Sigmoid colon (tissue), 6 donors: ENCODE measurements at regions not wholly inside any gene's neighbourhood (a gene's known extent, or its start where the extent isn't known, plus 50 kb on each side); places are given as distances from the start of the nearest gene placed in this dataset.

Source experiments
- DNase-seq: peaks from one replicate; pipeline ENCODE4 v3.0.0-alpha.2; 2019
- H3K27ac ChIP-seq, 4 donors: fragments of 200-600 bp; sonication (generic); one replicate each; pipeline ENCODE4 v1.5.1; 2016 to 2019; ENCODE audit warnings: mild to moderate bottlenecking in 1 of 4
- H3K27me3 ChIP-seq, 3 donors: fragments of 200-600 bp; sonication (generic); one replicate each; pipeline ENCODE4 v1.5.1; 2019; ENCODE audit warnings: mild to moderate bottlenecking in 1 of 3
- H3K36me3 ChIP-seq, 4 donors: fragments of 200-600 bp; sonication (generic); one replicate each; pipeline ENCODE4 v1.5.1; 2016 to 2019
- H3K4me1 ChIP-seq, 4 donors: fragments of 200-600 bp; sonication (generic); one replicate each; pipeline ENCODE4 v1.5.1; 2017 to 2019
- H3K4me3 ChIP-seq, 4 donors: fragments of 200-600 bp; sonication (generic); one replicate each; pipeline ENCODE4 v1.5.1; 2017 to 2019; ENCODE audit warnings: mild to moderate bottlenecking in 2 of 4, moderate library complexity in 1 of 4
- H3K9me3 ChIP-seq, 4 donors: fragments of 200-600 bp in 3 of 4; sonication (generic) in 3 of 4; one replicate each; pipeline versions ENCODE4 v1.5.1 to v1.6.1; 2013 to 2019
- CTCF ChIP-seq, 4 experiments: fragments of 450-650 bp in 3 of 4; fragments of 200-600 bp in 1 of 4; IDR thresholded peaks; one replicate each; pipeline ENCODE4 v1.5.1; 2016 to 2019; ENCODE audit warnings: antibody characterized with exemption in 4 of 4, mild to moderate bottlenecking in 3 of 4, moderate library complexity in 2 of 4
- EP300 ChIP-seq, 4 donors: sonication (generic); formaldehyde crosslinking; IDR thresholded peaks; one replicate each; pipeline ENCODE4 v1.6.1; 2017; ENCODE audit warnings: antibody characterized with exemption in 4 of 4
- POLR2A ChIP-seq, 2 donors: fragments of 450-650 bp; IDR thresholded peaks; one replicate each; pipeline ENCODE4 v1.6.1; 2016; ENCODE audit warnings: antibody characterized with exemption in 2 of 2, mild to moderate bottlenecking in 2 of 2, moderate library complexity in 2 of 2
- POLR2AphosphoS5 ChIP-seq, 4 donors: sonication (generic); formaldehyde crosslinking; IDR thresholded peaks; one replicate each; pipeline ENCODE4 v1.6.1; 2017; ENCODE audit warnings: antibody characterized with exemption in 4 of 4
- WGBS, 2 donors: extraction: QIAGEN DNeasy Blood & Tissue Kit; methylation state at CpG; one replicate each; pipeline ENCODE4 v1.1.7; 2013; 5-methylcytosine and 5-hydroxymethylcytosine counted together
- intact Hi-C: fragments of 100-400 bp; cut with DNase I; formaldehyde crosslinking; loops from one replicate; pipeline ENCODE4 v1.15.1; 2023
- donor health status: healthy with polysubstance abuse.
- donor health status: healthy.

- intact Hi-C loops = no loop called here
- no peak for DNase-seq
- H3K36me3 ChIP-seq = no peaks in the 10 kb centered on the region
- no peaks in the 10 kb centered on the region for H3K27me3 ChIP-seq
- no peak overlapping the region for H3K27ac ChIP-seq
- no peaks in the 10 kb centered on the region for H3K4me1 ChIP-seq
- H3K9me3 ChIP-seq = no peaks in the 10 kb centered on the region
- no peak overlapping the region for H3K4me3 ChIP-seq
- TF ChIP-seq POLR2A (IDR thresholded peaks at IDR 0.05) (no peak), POLR2AphosphoS5 (IDR thresholded peaks at IDR 0.05) (no peak), CTCF (IDR thresholded peaks at IDR 0.05) (no peak)
- WGBS, 2 donors = 80 to 82% methylated on average over 3 of the region's 3 CpGs
Observed at GRCh38 chr2:126208266-126208665, 447.7 kb upstream of the GYPC start.

GRCh38 chr2:126212735-126213134 lies 443.2 kb upstream of the GYPC start:
- WGBS, 2 donors = 81 to 90% methylated on average over 2 of the region's 2 CpGs
- no peak overlapping the region for H3K27ac ChIP-seq

GRCh38 chr2:126219081-126219480 lies 436.9 kb upstream of the GYPC start:
- intact Hi-C loops = no loop called here
- H3K4me3 ChIP-seq = no peak overlapping the region
- no peaks in the 10 kb centered on the region for H3K4me1 ChIP-seq
- H3K9me3 ChIP-seq = no peaks in the 10 kb centered on the region
- TF ChIP-seq POLR2A (IDR thresholded peaks at IDR 0.05) = no peak
- no peak for TF ChIP-seq CTCF (IDR thresholded peaks at IDR 0.05)
- TF ChIP-seq EP300 (IDR thresholded peaks at IDR 0.05) = no peak
- no peak for TF ChIP-seq POLR2AphosphoS5 (IDR thresholded peaks at IDR 0.05)
- H3K27ac ChIP-seq = no peak overlapping the region
- no peaks in the 10 kb centered on the region for H3K27me3 ChIP-seq
- 89 to 92% methylated on average over 4 of the region's 4 CpGs for WGBS, 2 donors
- DNase-seq = no peak
- H3K36me3 ChIP-seq = no peaks in the 10 kb centered on the region

More at GRCh38 chr2:126212735-126213134, 443.2 kb upstream of the GYPC start:
- Histone ChIP-seq H3K27me3 (no peaks in the 10 kb centered on the region), H3K4me3 (no peak overlapping the region), H3K36me3 (no peaks in the 10 kb centered on the region), H3K9me3 (no peaks in the 10 kb centered on the region), H3K4me1 (no peaks in the 10 kb centered on the region)
- no peak for DNase-seq
- intact Hi-C loops = no loop called here
- TF ChIP-seq POLR2A (IDR thresholded peaks at IDR 0.05) (no peak), EP300 (IDR thresholded peaks at IDR 0.05) (no peak), CTCF (IDR thresholded peaks at IDR 0.05) (no peak), POLR2AphosphoS5 (IDR thresholded peaks at IDR 0.05) (no peak)

GRCh38 chr2:126220331-126220730 lies 435.6 kb upstream of the GYPC start:
- Histone ChIP-seq H3K27ac (no peak overlapping the region), H3K4me1 (no peaks in the 10 kb centered on the region), H3K27me3 (no peaks in the 10 kb centered on the region), H3K4me3 (no peak overlapping the region), H3K36me3 (no peaks in the 10 kb centered on the region), H3K9me3 (no peaks in the 10 kb centered on the region)
- 73 to 83% methylated on average over 6 of the region's 6 CpGs for WGBS, 2 donors
- no peak for DNase-seq
- TF ChIP-seq EP300 (IDR thresholded peaks at IDR 0.05) = no peak
- TF ChIP-seq CTCF (IDR thresholded peaks at IDR 0.05) = no peak
- intact Hi-C loops = no loop called here

- Histone ChIP-seq H3K4me1 (no peaks in the 10 kb centered on the region), H3K9me3 (no peaks in the 10 kb centered on the region), H3K36me3 (no peaks in the 10 kb centered on the region), H3K27ac (no peak overlapping the region), H3K27me3 (no peaks in the 10 kb centered on the region), H3K4me3 (no peak overlapping the region)
- 68 to 74% methylated on average over 1 of the region's 1 CpG for WGBS, 2 donors
- TF ChIP-seq CTCF (IDR thresholded peaks at IDR 0.05) (no peak), POLR2AphosphoS5 (IDR thresholded peaks at IDR 0.05) (no peak), POLR2A (IDR thresholded peaks at IDR 0.05) (no peak), EP300 (IDR thresholded peaks at IDR 0.05) (no peak)
- no peak for DNase-seq
- intact Hi-C loops = no loop called here
Observed at GRCh38 chr2:126221506-126221905, 434.5 kb upstream of the GYPC start.
